K562 (cell line): ENCODE measurements at regions not wholly inside any gene's neighbourhood (a gene's known extent, or its start where the extent isn't known, plus 50 kb on each side); places are given as distances from the start of the nearest gene placed in this dataset.

Source experiments
- BRF2 ChIP-seq: IDR thresholded peaks from 3 replicates; pipeline ENCODE4 v1.6.1; 2011; ENCODE audit warnings: borderline replicate concordance, mild to moderate bottlenecking; ENCODE audit not compliant: insufficient read length, insufficient read depth
- CAMTA2 ChIP-seq: fragments of 250-450 bp; sonication (Bioruptor Pico); conservative IDR thresholded peaks from 2 replicates; pipeline ENCODE4 v1.5.1; 2022
- JUN ChIP-seq, 2 experiments: sonication (generic) in 1 of 2; formaldehyde crosslinking in 1 of 2; IDR thresholded peaks; 2 replicates each; pipeline versions ENCODE4 v1.6.1 to v1.8.0; 2012 to 2022; ENCODE audit warnings: borderline replicate concordance in 2 of 2, mild to moderate bottlenecking in 2 of 2, improper control_type of control experiment in 1 of 2, low read depth in 1 of 2, low read length in 1 of 2, missing genetic modification reagents in 1 of 2
- MAFF ChIP-seq: IDR thresholded peaks from 2 replicates; pipeline ENCODE4 v1.6.1; 2012; ENCODE audit warnings: low read length, improper control_type of control experiment
- NFIC ChIP-seq: fragments of 450-650 bp; IDR thresholded peaks from 2 replicates; pipeline ENCODE4 v1.6.1; 2017; ENCODE audit warnings: mild to moderate bottlenecking, inconsistent platforms
- NFYB ChIP-seq: IDR thresholded peaks from 2 replicates; pipeline ENCODE4 v1.6.1; 2011; ENCODE audit warnings: mild to moderate bottlenecking, moderate library complexity; ENCODE audit not compliant: insufficient read length; ENCODE audit errors: extremely low read depth
- STAT6 ChIP-seq: sonication (generic); formaldehyde crosslinking; IDR thresholded peaks from 2 replicates; pipeline ENCODE4 v1.8.1; 2023; ENCODE audit warnings: mild to moderate bottlenecking, missing genetic modification reagents
- YY1 ChIP-seq, 3 experiments: IDR thresholded peaks; 2 replicates each; pipeline ENCODE4 v1.6.1; 2011; ENCODE audit warnings: low read length in 2 of 3, mild to moderate bottlenecking in 2 of 3, moderate library complexity in 2 of 3, borderline replicate concordance in 1 of 3, control low read depth in 1 of 3, low read depth in 1 of 3; ENCODE audit not compliant: insufficient read depth in 3 of 3, insufficient replicate concordance in 2 of 3, control insufficient read depth in 1 of 3, insufficient read length in 1 of 3; ENCODE audit errors: extremely low read depth in 1 of 3
- ZBTB26 ChIP-seq: fragments of 450-650 bp; formaldehyde crosslinking; IDR thresholded peaks from 2 replicates; pipeline ENCODE4 v1.4.0; 2022; ENCODE audit warnings: missing genetic modification characterization
- ZBTB49 ChIP-seq: sonication (generic); formaldehyde crosslinking; IDR thresholded peaks from 2 replicates; pipeline ENCODE4 v1.8.0; 2022; ENCODE audit warnings: missing genetic modification reagents, mild to moderate bottlenecking, borderline replicate concordance
- ZNF274 ChIP-seq: IDR thresholded peaks from 2 replicates; pipeline ENCODE4 v1.6.1; 2011; ENCODE audit warnings: low read depth, mild to moderate bottlenecking, low read length, moderate library complexity, borderline replicate concordance
- ZNF780A ChIP-seq: fragments of 250-450 bp; sonication (Bioruptor Pico); IDR thresholded peaks from 2 replicates; pipeline ENCODE4 v1.5.0; 2021; ENCODE audit warnings: mild to moderate bottlenecking

- TF ChIP-seq JUN (IDR thresholded peaks at IDR 0.05; ENCODE audit: borderline replicate concordance, low read depth, low read length) = no peak
- no peak for TF ChIP-seq JUN (CRISPR knock-in tag; IDR thresholded peaks at IDR 0.05; ENCODE audit: borderline replicate concordance)
- no peak for TF ChIP-seq STAT6 (CRISPR knock-in tag)
- TF ChIP-seq NFIC = no peak
- no peak for TF ChIP-seq ZNF274
- TF ChIP-seq YY1 (IDR thresholded peaks at IDR 0.05; ENCODE audit: borderline replicate concordance in 1 of 3, control insufficient read depth in 1 of 3, extremely low read depth in 1 of 3, insufficient read depth in 3 of 3, insufficient read length in 1 of 3, insufficient replicate concordance in 2 of 3, low read depth in 1 of 3, low read length in 2 of 3) = no peak
- TF ChIP-seq ZBTB26 (CRISPR knock-in tag) = no peak
- TF ChIP-seq BRF2 = no peak
- TF ChIP-seq NFYB = no peak
- no peak for TF ChIP-seq MAFF
- TF ChIP-seq ZNF780A (CRISPR knock-in tag) = no peak
- TF ChIP-seq CAMTA2 = no peak
- no peak for TF ChIP-seq ZBTB49
These were observed 57.6 kb upstream of the MAP3K7 start for GRCh38 chr6:90644492-90644891.
